GM18870 (cell line): ENCODE measurements at regions not wholly inside any gene's neighbourhood (a gene's known extent, or its start where the extent isn't known, plus 50 kb on each side); places are given as distances from the start of the nearest gene placed in this dataset.

Experiments used
- ATAC-seq: cut with Tn5 transposase; IDR thresholded peaks from one replicate; pipeline ENCODE4 v1.9.1; 2021; ENCODE audit warnings: moderate library complexity; ENCODE audit not compliant: unreplicated experiment

- no peak for ATAC-seq
Measured at GRCh38 chr12:107339932-107340331, 246.6 kb upstream of the CRY1 start.

DNA sequence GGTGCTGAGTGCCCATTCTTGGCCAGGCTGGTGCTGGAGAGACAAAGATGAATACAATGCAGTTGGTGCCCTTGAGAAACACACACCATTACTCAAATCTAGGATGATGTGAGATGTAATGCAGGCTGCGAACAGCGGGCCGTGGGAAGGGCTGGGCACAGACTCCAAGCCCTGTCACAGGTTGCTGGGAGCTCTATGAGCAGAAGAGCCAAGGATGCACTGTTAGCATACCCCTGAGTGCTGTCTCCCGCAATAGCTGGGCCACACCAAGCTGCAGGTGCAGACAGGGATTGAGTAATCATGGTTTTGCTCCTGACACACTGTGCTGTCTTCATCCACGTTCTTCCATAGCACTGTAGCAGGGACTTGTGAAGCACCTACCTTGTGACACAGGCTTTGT is 247.5 kb upstream of the CRY1 start:
- no peak for ATAC-seq

GRCh38 chr12:107344035-107344808 is 250.9 kb upstream of the CRY1 start:
- no peak for ATAC-seq

DNA sequence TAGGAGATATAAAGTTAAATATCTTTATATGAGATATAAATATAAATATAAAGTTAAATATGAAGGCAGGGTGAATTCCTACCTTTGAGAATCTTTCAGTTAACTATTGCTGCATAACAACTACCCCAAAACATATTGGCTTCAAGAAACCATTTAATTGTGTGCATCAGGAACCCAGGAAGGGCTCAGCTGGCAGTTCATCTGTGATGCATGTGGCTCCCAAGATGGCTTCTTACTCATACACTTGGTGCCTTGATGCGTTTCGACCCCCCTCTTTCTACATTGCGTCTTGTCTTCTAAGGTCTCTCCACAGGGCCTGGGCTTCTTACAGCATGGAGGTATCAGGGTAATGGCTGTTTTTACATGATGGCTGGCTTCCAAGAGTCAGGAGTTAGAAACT is 253.9 kb upstream of the CRY1 start:
- ATAC-seq = no peak

- no peak for ATAC-seq
Measured at GRCh38 chr12:107349008-107349747, 255.8 kb upstream of the CRY1 start.

- ATAC-seq = no peak
Measured at GRCh38 chr12:107349839-107350238, 256.5 kb upstream of the CRY1 start.

- ATAC-seq = no peak
Measured at GRCh38 chr12:107351109-107351508, 257.8 kb upstream of the CRY1 start.

- ATAC-seq = no peak
Measured at GRCh38 chr12:107351713-107352112, 258.4 kb upstream of the CRY1 start.

DNA sequence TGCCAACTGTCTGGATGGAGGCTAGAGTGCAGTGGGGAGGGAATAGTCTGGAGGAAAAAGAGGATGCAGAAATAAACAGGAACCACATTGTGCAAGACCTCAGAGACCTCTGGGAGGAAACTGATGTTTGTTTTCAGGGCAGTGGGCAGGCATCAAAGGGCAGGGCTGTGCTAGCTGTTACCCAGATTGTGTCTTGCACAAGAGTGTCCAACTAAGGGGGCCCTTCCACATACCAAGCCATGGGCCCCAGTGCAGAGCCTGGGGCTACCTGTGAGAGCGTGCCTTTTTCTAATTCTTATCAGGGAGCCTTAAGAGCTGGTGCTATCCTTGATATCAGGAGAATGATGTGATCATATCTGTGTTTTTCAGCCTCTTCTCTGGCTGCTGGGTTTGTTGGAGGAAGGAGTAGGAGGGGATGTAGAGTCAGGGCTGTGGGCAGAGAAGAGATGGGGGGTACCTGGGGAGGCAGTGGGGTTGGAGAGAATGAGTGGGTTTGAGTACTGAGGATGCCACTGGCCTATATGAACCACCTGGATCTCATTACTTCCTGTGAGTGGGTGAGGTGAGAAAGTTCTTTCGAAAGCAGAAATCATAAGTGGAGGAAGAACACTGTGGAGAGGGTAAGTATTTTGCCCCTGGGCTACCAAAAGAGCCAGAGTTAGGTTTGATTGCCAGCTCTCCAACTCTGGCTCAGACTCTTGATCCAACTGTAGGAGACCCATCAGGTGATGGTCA is 259.2 kb upstream of the CRY1 start:
- ATAC-seq = no peak

DNA sequence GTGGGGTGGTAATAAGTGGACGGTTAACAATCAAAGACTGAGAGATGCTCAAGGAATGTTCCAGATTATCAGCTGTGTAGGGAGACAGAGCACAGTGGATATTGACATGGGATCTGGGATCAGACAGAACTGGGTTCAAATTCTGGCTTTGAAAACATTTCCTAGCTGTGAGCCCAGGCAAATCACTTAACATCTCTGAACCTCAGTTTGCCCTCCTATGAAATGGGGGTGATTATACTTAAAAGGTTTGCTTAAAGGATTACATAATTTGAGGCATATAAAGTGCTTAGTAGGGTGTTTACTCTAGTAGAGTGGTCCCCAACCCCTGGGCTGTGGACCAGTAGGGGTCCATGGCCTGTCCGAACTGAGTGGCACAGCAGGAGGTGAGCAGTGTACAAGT is 260.0 kb upstream of the CRY1 start:
- no peak for ATAC-seq

DNA sequence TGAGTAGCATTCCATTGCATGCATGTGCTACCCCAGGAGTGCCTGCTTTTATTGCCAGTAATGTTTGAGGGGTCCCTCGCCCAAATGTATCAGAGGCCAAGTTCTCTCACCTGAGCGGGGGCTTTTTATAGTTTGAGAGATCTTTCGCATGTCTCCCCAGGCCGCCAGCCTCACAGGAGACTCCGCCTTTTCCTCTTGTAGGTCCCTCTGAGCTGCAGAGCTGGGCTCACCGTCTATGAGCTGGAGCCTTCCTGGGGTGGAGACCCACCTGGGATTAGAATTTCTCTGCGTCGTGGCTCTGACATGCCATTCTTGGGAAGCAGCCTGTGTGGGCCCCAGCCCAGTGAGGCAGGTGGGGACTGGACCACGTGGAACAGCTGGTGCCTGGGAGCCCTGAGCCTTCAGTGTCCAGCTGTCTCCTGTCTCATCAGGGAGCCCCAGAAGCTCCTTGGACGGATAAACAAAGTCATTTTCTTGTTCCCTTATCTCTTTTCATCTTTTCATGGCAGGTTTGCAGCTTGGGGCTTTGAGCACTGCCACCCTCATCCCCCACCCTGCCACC is 261.7 kb upstream of the CRY1 start:
- ATAC-seq = no peak

DNA sequence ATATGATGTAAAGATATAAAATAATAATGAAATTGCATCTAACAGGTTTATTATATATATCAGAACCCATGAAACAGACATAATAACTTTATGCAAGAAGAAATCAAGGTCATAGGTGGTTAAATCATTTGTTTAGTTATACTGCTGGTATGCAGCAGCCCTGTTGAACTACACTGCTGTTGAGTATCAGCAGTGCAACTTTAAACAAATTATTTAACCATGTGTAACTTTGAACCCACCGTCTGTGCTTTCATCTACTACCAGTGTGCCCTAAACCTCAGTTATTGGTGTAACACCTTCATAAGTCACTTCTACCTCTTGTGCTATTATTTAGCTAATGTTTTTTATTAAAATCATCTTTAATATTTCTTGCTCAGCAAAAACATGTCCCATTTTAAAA is 262.3 kb upstream of the CRY1 start:
- ATAC-seq = no peak

- ATAC-seq = no peak
Measured at GRCh38 chr12:107356266-107356936, 263.1 kb upstream of the CRY1 start.

DNA sequence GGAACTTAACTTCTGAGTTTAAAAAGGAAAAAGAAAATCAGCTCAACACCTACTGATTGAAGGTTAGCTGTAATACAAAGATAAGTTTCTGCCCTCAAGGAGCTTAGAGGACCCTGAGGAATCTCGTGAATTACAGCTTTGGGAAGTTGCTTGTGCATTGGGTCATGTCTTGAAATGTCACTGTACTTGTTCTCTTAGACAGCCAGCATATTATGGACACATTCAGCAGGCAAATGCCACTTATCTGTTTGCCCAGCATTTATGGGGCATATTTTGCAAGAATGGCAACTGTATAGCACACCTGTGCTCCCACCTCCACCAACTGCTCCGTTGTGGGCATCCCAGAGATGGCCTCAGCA is 263.6 kb upstream of the CRY1 start:
- no peak for ATAC-seq

- ATAC-seq = no peak
Measured at GRCh38 chr12:107359382-107359781, 266.0 kb upstream of the CRY1 start.

DNA sequence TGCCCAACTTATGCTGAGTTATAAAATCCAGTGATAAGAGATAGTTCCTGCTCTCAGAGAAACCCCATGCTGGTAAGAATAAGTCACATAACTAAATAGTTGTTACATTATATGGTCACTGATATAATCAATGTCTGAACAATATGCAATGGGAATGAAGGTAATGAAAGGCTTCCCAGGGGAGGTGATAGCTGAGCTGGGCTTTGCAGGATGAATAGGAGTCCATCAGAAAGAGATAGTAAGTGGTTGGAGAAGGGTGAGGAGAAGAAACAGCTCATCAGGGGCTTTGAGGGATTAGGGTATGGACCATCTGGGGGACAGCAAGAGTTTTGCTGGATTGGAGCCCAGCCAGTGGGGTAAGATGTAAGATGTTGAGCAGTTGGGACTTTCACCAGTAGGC is 266.7 kb upstream of the CRY1 start:
- ATAC-seq = no peak

- no peak for ATAC-seq
Measured at GRCh38 chr12:107360482-107360881, 267.1 kb upstream of the CRY1 start.

- no peak for ATAC-seq
Measured at GRCh38 chr12:107361970-107362369, 268.6 kb upstream of the CRY1 start.

- ATAC-seq = no peak
Measured at GRCh38 chr12:107362960-107363359, 269.6 kb upstream of the CRY1 start.

DNA sequence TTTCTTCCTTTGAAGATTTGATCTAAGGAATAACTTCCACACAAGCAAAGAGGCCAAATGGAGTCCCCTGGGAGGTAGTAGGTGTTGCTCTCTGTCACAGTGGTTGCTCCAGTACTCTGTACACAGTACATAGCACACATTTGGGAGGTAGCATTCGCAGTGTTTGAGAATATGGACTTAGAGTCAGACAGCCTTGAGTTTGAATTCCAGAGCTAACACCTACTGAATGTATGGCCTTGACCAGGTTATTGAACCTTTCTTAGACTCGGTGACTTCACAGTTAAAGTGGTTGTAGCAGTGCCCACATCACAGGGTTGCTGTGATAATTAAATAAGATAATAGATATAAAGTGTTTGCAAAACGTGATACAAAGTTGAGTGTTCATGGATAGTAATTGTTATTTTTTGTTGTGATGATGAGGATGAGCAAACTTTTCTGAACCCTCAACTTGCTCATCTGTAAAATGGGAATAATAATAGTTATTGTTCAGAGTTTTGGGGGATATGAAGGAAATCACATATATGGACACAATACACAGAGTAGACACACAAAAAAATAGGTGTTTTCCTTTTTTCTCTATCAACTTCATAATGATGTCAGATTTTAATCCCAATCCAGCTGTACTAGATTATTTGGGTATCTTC is 271.6 kb upstream of the CRY1 start:
- no peak for ATAC-seq

- no peak for ATAC-seq
Measured at GRCh38 chr12:107365703-107366102, 272.4 kb upstream of the CRY1 start.
